Mesenchymal stem cell (in vitro differentiated cells and primary cell): ENCODE measurements at regions not wholly inside any gene's neighbourhood (a gene's known extent, or its start where the extent isn't known, plus 50 kb on each side); places are given as distances from the start of the nearest gene placed in this dataset.

ENCODE experiments used
- DNase-seq: peaks from one replicate; pipeline ENCODE4 v3.0.0-alpha.2; 2013
- H2AFZ ChIP-seq: one replicate; pipeline ENCODE4 v1.6.1; 2013; ENCODE audit warnings: low read depth, mild to moderate bottlenecking, control low read depth, inconsistent platforms, low read length, moderate library complexity
- H2AK5ac ChIP-seq: 2 replicates; pipeline ENCODE4 v1.6.1; 2013; ENCODE audit warnings: low read length, moderate library complexity, mild to moderate bottlenecking, inconsistent platforms; ENCODE audit not compliant: severe bottlenecking
- H2BK120ac ChIP-seq: one replicate; pipeline ENCODE4 v1.6.1; 2013; ENCODE audit warnings: low read depth, mild to moderate bottlenecking, inconsistent platforms, low read length, moderate library complexity
- H2BK12ac ChIP-seq, 2 experiments: one replicate each; pipeline ENCODE4 v1.6.1; 2013; ENCODE audit warnings: inconsistent platforms in 2 of 2, low read length in 2 of 2, mild to moderate bottlenecking in 2 of 2, moderate library complexity in 2 of 2, control low read depth in 1 of 2
- H2BK15ac ChIP-seq: one replicate; pipeline ENCODE4 v1.6.1; 2013; ENCODE audit warnings: mild to moderate bottlenecking, low read depth, inconsistent platforms; ENCODE audit not compliant: poor library complexity, severe bottlenecking
- H2BK5ac ChIP-seq: 2 replicates; pipeline ENCODE4 v1.6.1; 2013; ENCODE audit warnings: low read depth, mild to moderate bottlenecking, low read length, control low read depth, inconsistent platforms; ENCODE audit not compliant: poor library complexity, severe bottlenecking
- H3K14ac ChIP-seq, 2 experiments: one replicate each; pipeline ENCODE4 v1.6.1; 2013; ENCODE audit warnings: inconsistent platforms in 2 of 2, low read length in 2 of 2, control low read depth in 1 of 2, mild to moderate bottlenecking in 1 of 2, moderate library complexity in 1 of 2
- H3K18ac ChIP-seq, 2 experiments: one replicate each; pipeline ENCODE4 v1.6.1; 2013; ENCODE audit warnings: inconsistent platforms in 2 of 2, low read length in 2 of 2, control low read depth in 1 of 2, low read depth in 1 of 2, mild to moderate bottlenecking in 1 of 2
- H3K23ac ChIP-seq, 2 experiments: one replicate each; pipeline ENCODE4 v1.6.1; 2013; ENCODE audit warnings: inconsistent platforms in 2 of 2, low read length in 2 of 2, mild to moderate bottlenecking in 2 of 2, moderate library complexity in 2 of 2, control low read depth in 1 of 2
- H3K27ac ChIP-seq: 2 replicates; pipeline ENCODE4 v1.5.1; 2013; ENCODE audit warnings: mild to moderate bottlenecking, moderate library complexity, low read length, control low read depth, inconsistent platforms; ENCODE audit not compliant: poor library complexity, severe bottlenecking
- H3K27me3 ChIP-seq, 2 experiments: 2 replicates each; pipeline versions ENCODE4 v1.6.1 to v1.7.0; 2013; ENCODE audit warnings: low read length in 2 of 2, mild to moderate bottlenecking in 2 of 2, moderate library complexity in 2 of 2, control low read depth in 1 of 2, inconsistent platforms in 1 of 2; ENCODE audit not compliant: control insufficient read depth in 1 of 2, insufficient read depth in 1 of 2
- H3K36me3 ChIP-seq, 2 experiments: 2 replicates each; pipeline versions ENCODE4 v1.6.1 to v1.7.0; 2013; ENCODE audit warnings: low read length in 2 of 2, control low read depth in 1 of 2, inconsistent platforms in 1 of 2, low read depth in 1 of 2, mild to moderate bottlenecking in 1 of 2; ENCODE audit not compliant: insufficient read depth in 2 of 2, control insufficient read depth in 1 of 2
- H3K4ac ChIP-seq, 2 experiments: one replicate each; pipeline ENCODE4 v1.6.1; 2013; ENCODE audit warnings: inconsistent platforms in 2 of 2, low read length in 2 of 2, mild to moderate bottlenecking in 2 of 2, moderate library complexity in 2 of 2, control low read depth in 1 of 2, low read depth in 1 of 2
- H3K4me1 ChIP-seq: 2 replicates; pipeline ENCODE4 v1.6.1; 2013; ENCODE audit warnings: low read depth, low read length, control low read depth; ENCODE audit not compliant: control insufficient read depth, insufficient read depth
- H3K4me2 ChIP-seq: 2 replicates; pipeline ENCODE4 v1.6.1; 2013; ENCODE audit warnings: low read length, mild to moderate bottlenecking, inconsistent platforms; ENCODE audit not compliant: poor library complexity, severe bottlenecking
- H3K4me3 ChIP-seq, 2 experiments: 2 replicates each; pipeline versions ENCODE4 v1.5.1 to v1.7.0; 2013; ENCODE audit warnings: low read length in 2 of 2, mild to moderate bottlenecking in 2 of 2, control low read depth in 1 of 2, low read depth in 1 of 2; ENCODE audit not compliant: insufficient read depth in 1 of 2
- H3K79me1 ChIP-seq: replicated peaks from 2 replicates; pipeline ENCODE4 v1.6.1; 2013; ENCODE audit warnings: mild to moderate bottlenecking, control low read depth, low read length, inconsistent platforms; ENCODE audit not compliant: poor library complexity, severe bottlenecking
- H3K9ac ChIP-seq: 2 replicates; pipeline ENCODE4 v1.7.0; 2013; ENCODE audit warnings: mild to moderate bottlenecking, low read length, moderate library complexity
- H3K9me3 ChIP-seq: 2 replicates; pipeline ENCODE4 v1.7.0; 2013; ENCODE audit warnings: mild to moderate bottlenecking, low read length; ENCODE audit not compliant: control insufficient read depth
- H4K8ac ChIP-seq: one replicate; pipeline ENCODE4 v1.6.1; 2013; ENCODE audit warnings: inconsistent platforms, mild to moderate bottlenecking, low read length, moderate library complexity
- H4K91ac ChIP-seq: one replicate; pipeline ENCODE4 v1.6.1; 2013; ENCODE audit warnings: mild to moderate bottlenecking, low read length, inconsistent platforms
- WGBS: methylation state at CpG from one replicate; pipeline ENCODE4 v1.1.7; 2013; ENCODE audit warnings: mixed read lengths; 5-methylcytosine and 5-hydroxymethylcytosine counted together

GRCh38 chrX:128759177-128759576, 707.0 kb upstream of the ACTRT1 start:
- Histone ChIP-seq H4K91ac (no peak overlapping the region), H3K4me2 (no peak overlapping the region), H3K9me3 (no peaks in the 10 kb centered on the region), H3K14ac (no peak overlapping the region), H3K27me3 (no peaks in the 10 kb centered on the region), H3K23ac (no peak overlapping the region), H2BK5ac (no peak overlapping the region), H3K36me3 (no peaks in the 10 kb centered on the region), H4K8ac (no peak overlapping the region), H3K18ac (no peak overlapping the region), H2BK120ac (no peak overlapping the region), H3K4me3 (no peak overlapping the region), H2AK5ac (no peak overlapping the region), H3K27ac (no peak overlapping the region), H3K9ac (no peak overlapping the region), H2BK12ac (no peak overlapping the region), H2AFZ (no peak overlapping the region), H3K79me1 (no peaks in the 10 kb centered on the region), H3K4ac (no peak overlapping the region), H3K4me1 (no peaks in the 10 kb centered on the region), H2BK15ac (no peak overlapping the region)
- DNase-seq = no peak
- 100% methylated on average over 1 of the region's 1 CpG for WGBS

- no peak overlapping the region for H3K18ac ChIP-seq
- H3K14ac ChIP-seq = no peak overlapping the region
- H3K79me1 ChIP-seq = no peaks in the 10 kb centered on the region
- no peak overlapping the region for H3K23ac ChIP-seq
- H3K36me3 ChIP-seq = no peaks in the 10 kb centered on the region
- H3K4me1 ChIP-seq = no peaks in the 10 kb centered on the region
- no peak overlapping the region for H2BK120ac ChIP-seq
- no peak overlapping the region for H2AFZ ChIP-seq
- H2BK15ac ChIP-seq = no peak overlapping the region
- H3K27ac ChIP-seq = no peak overlapping the region
- no peak overlapping the region for H2BK5ac ChIP-seq
- H2BK12ac ChIP-seq = no peak overlapping the region
- H3K4ac ChIP-seq = no peak overlapping the region
- no peak overlapping the region for H3K4me3 ChIP-seq
- no peak overlapping the region for H4K91ac ChIP-seq
- H3K27me3 ChIP-seq = no peaks in the 10 kb centered on the region
- no peak overlapping the region for H3K9ac ChIP-seq
- no peaks in the 10 kb centered on the region for H3K9me3 ChIP-seq
- H2AK5ac ChIP-seq = no peak overlapping the region
- no peak for DNase-seq
- H4K8ac ChIP-seq = no peak overlapping the region
- H3K4me2 ChIP-seq = no peak overlapping the region
Observed at GRCh38 chrX:128754130-128754529, 701.9 kb upstream of the ACTRT1 start.

- WGBS = 100% methylated on average over 1 of the region's 1 CpG
- H3K9ac ChIP-seq = no peak overlapping the region
- H2AK5ac ChIP-seq = no peak overlapping the region
- no peaks in the 10 kb centered on the region for H3K79me1 ChIP-seq
- no peaks in the 10 kb centered on the region for H3K4me1 ChIP-seq
- no peak overlapping the region for H3K4ac ChIP-seq
- H2BK12ac ChIP-seq = no peak overlapping the region
- H4K91ac ChIP-seq = no peak overlapping the region
- no peak overlapping the region for H3K23ac ChIP-seq
- H3K27me3 ChIP-seq = no peaks in the 10 kb centered on the region
- H3K36me3 ChIP-seq = no peaks in the 10 kb centered on the region
- H2BK120ac ChIP-seq = no peak overlapping the region
- H3K18ac ChIP-seq = no peak overlapping the region
- no peak overlapping the region for H2BK5ac ChIP-seq
- no peak for DNase-seq
- no peak overlapping the region for H3K27ac ChIP-seq
- H3K9me3 ChIP-seq = no peaks in the 10 kb centered on the region
- H2AFZ ChIP-seq = no peak overlapping the region
- H3K14ac ChIP-seq = no peak overlapping the region
- H2BK15ac ChIP-seq = no peak overlapping the region
- no peak overlapping the region for H3K4me3 ChIP-seq
- H3K4me2 ChIP-seq = no peak overlapping the region
- no peak overlapping the region for H4K8ac ChIP-seq
Observed at GRCh38 chrX:128739539-128739938, 687.3 kb upstream of the ACTRT1 start.

GRCh38 chrX:128728943-128729342, 676.7 kb upstream of the ACTRT1 start:
- Histone ChIP-seq H2BK15ac (no peak overlapping the region), H3K27ac (no peak overlapping the region), H2BK12ac (no peak overlapping the region), H3K4me1 (no peaks in the 10 kb centered on the region), H3K27me3 (no peaks in the 10 kb centered on the region), H3K4me2 (no peak overlapping the region), H3K79me1 (no peaks in the 10 kb centered on the region), H2AK5ac (no peak overlapping the region), H3K9ac (no peak overlapping the region), H3K14ac (no peak overlapping the region), H3K4me3 (no peak overlapping the region), H2BK5ac (no peak overlapping the region), H3K23ac (no peak overlapping the region), H3K18ac (no peak overlapping the region), H4K8ac (no peak overlapping the region), H4K91ac (no peak overlapping the region), H3K36me3 (no peaks in the 10 kb centered on the region), H3K9me3 (peaks cover 3% of the 10 kb centered on the region), H2BK120ac (no peak overlapping the region), H3K4ac (no peak overlapping the region), H2AFZ (no peak overlapping the region)
- DNase-seq = no peak
- no CpG with 5 or more reads among the region's 1 CpG for WGBS
